Kidney (tissue), 13 donors: ENCODE measurements at regions not wholly inside any gene's neighbourhood (a gene's known extent, or its start where the extent isn't known, plus 50 kb on each side); places are given as distances from the start of the nearest gene placed in this dataset.

Source experiments
- DNase-seq, 5 donors: peaks; one replicate each; pipeline ENCODE4 v3.0.0-alpha.2; 2013 to 2020
- FAIRE-seq: peaks from 2 replicates; lab custom pipeline; 2012; peaks lifted over from hg19 to GRCh38; lab: Jason Lieb, UNC
- H3K27ac ChIP-seq, 2 donors: one replicate each; pipeline ENCODE4 v1.7.0; 2013; ENCODE audit warnings: low read depth in 2 of 2, low read length in 2 of 2, inconsistent platforms in 1 of 2
- H3K27me3 ChIP-seq: one replicate; pipeline ENCODE4 v1.7.1; 2013; ENCODE audit warnings: low read length, inconsistent platforms; ENCODE audit not compliant: control insufficient read depth, insufficient read depth
- H3K36me3 ChIP-seq, 3 donors: one replicate each; pipeline versions ENCODE4 v1.7.0 to v1.7.1; 2013; ENCODE audit warnings: low read length in 3 of 3, control low read depth in 1 of 3, inconsistent platforms in 1 of 3; ENCODE audit not compliant: insufficient read depth in 3 of 3, control insufficient read depth in 2 of 3
- H3K4me1 ChIP-seq, 3 donors: one replicate each; pipeline versions ENCODE4 v1.7.0 to v1.7.1; 2013; ENCODE audit warnings: low read length in 3 of 3, inconsistent platforms in 1 of 3, low read depth in 1 of 3; ENCODE audit not compliant: control insufficient read depth in 2 of 3, insufficient read depth in 2 of 3
- H3K4me3 ChIP-seq, 3 donors: one replicate each; pipeline versions ENCODE4 v1.7.0 to v1.8.1; 2013; ENCODE audit warnings: low read length in 3 of 3, control low read depth in 1 of 3, inconsistent platforms in 1 of 3
- H3K9ac ChIP-seq, 3 donors: one replicate each; pipeline versions ENCODE4 v1.7.0 to v1.7.1; 2013; ENCODE audit warnings: low read length in 3 of 3, control low read depth in 1 of 3, inconsistent platforms in 1 of 3
- H3K9me3 ChIP-seq, 3 donors: one replicate each; pipeline versions ENCODE4 v1.7.0 to v1.7.1; 2013; ENCODE audit warnings: low read length in 3 of 3, control low read depth in 1 of 3, inconsistent platforms in 1 of 3; ENCODE audit not compliant: control insufficient read depth in 2 of 3, insufficient read depth in 1 of 3
- intact Hi-C: fragments of 100-400 bp; cut with DNase I; formaldehyde crosslinking; loops from one replicate; pipeline ENCODE4 v1.11.1; 2022
- TF ChIP-seq, protein P1 (sequence below): IDR thresholded peaks from 3 replicates; pipeline ENCODE4 v1.5.1; 2012; ENCODE audit warnings: mild to moderate bottlenecking, moderate library complexity, borderline replicate concordance; ENCODE audit not compliant: insufficient read depth; ENCODE audit errors: extremely low read depth
- donor health status: control.
- donor health status: control.
- donor health status: control.
- donor health status: control.
- donor health status: control.
- donor health status: DM: yes; HTN: yes; CAD: no.
- donor health status: Normal renal cell carcinoma (clear cell type).

DNA sequence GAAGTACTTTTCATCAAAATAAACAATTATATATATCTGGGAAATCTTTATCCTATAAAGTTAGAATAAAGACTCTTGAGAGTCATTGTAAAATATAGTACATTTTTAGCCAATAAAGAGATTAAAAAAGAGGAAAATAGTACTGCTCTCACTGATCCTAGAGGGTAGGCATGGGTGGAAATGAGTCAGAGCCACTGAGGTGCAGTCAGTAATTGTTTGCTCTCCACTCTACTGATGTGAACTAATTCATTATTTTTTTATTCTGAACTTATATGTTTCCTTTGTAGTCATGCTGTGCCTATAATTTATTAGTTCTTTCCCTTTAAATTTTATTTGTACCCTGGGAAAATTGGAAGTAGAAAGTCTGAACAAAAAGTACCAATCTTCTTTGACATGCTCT lies 1359.4 kb upstream of the GJE1 start:
- FAIRE-seq (no peak), DNase-seq (no peak)
- Histone ChIP-seq H3K4me3 (no peak overlapping the region), H3K27ac (no peak overlapping the region), H3K4me1 (no peaks in the 10 kb centered on the region), H3K9ac (no peak overlapping the region), H3K36me3 (no peaks in the 10 kb centered on the region), H3K9me3 (no peaks in the 10 kb centered on the region), H3K27me3 (no peaks in the 10 kb centered on the region)
- intact Hi-C loops, result no loop called here
- TF ChIP-seq, protein P1, sequence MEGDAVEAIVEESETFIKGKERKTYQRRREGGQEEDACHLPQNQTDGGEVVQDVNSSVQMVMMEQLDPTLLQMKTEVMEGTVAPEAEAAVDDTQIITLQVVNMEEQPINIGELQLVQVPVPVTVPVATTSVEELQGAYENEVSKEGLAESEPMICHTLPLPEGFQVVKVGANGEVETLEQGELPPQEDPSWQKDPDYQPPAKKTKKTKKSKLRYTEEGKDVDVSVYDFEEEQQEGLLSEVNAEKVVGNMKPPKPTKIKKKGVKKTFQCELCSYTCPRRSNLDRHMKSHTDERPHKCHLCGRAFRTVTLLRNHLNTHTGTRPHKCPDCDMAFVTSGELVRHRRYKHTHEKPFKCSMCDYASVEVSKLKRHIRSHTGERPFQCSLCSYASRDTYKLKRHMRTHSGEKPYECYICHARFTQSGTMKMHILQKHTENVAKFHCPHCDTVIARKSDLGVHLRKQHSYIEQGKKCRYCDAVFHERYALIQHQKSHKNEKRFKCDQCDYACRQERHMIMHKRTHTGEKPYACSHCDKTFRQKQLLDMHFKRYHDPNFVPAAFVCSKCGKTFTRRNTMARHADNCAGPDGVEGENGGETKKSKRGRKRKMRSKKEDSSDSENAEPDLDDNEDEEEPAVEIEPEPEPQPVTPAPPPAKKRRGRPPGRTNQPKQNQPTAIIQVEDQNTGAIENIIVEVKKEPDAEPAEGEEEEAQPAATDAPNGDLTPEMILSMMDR, result no peak

DNA sequence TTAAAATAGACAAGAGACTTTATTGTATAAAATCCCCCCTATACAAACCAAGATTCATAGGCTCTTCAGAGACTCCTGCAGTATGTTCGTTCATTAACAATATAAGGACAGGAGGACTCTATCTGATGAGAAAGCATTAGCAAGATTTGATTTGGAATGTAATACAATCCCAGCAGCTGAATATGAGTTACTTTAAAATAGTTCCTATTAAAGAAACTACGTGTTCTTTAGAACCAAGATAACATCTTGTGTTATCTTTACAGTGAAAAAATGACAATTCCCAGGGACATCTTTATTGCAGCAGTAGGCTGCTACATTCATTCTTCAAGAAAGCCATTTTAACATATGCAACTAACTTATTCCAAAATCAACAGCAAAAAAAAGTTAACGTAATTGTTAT lies 1360.1 kb upstream of the GJE1 start:
- Histone ChIP-seq H3K27me3 (no peaks in the 10 kb centered on the region), H3K9ac (no peak overlapping the region), H3K4me3 (no peak overlapping the region), H3K4me1 (no peaks in the 10 kb centered on the region), H3K36me3 (no peaks in the 10 kb centered on the region), H3K9me3 (peaks cover 0 to 2% (median 0%) of the 10 kb centered on the region in 3 donors), H3K27ac (no peak overlapping the region)
- DNase-seq (no peak), FAIRE-seq (no peak)
- intact Hi-C loops, result no loop called here
- TF ChIP-seq, protein P1, result no peak

DNA sequence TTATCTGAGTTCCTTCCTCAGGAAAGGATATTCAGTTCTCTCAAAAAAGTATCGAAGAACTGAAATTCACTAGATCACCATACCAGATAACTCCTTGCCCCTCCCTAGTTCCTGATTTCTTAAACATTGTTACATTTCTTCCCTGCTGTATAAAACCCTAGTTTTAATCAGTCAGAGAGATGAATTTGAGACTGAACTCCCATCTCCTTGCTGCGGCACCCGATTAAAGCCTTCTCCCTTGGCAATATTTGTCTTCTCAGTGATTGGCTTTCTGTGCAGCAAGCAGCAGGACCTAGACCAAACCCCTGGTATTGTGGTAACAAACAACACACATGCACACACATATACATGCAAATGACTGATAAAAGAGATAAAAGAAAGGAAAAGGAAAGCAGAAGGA lies 1364.6 kb upstream of the GJE1 start:
- H3K9me3 ChIP-seq, result peaks cover 0 to 4% (median 0%) of the 10 kb centered on the region in 3 donors
- intact Hi-C loops, result no loop called here
- no peaks in the 10 kb centered on the region for H3K27me3 ChIP-seq
- FAIRE-seq (no peak), DNase-seq (no peak)
- no peaks in the 10 kb centered on the region for H3K36me3 ChIP-seq
- H3K9ac ChIP-seq, result no peak overlapping the region
- no peaks in the 10 kb centered on the region for H3K4me1 ChIP-seq
- no peak overlapping the region for H3K4me3 ChIP-seq
- TF ChIP-seq, protein P1, result no peak
- H3K27ac ChIP-seq, result no peak overlapping the region

DNA sequence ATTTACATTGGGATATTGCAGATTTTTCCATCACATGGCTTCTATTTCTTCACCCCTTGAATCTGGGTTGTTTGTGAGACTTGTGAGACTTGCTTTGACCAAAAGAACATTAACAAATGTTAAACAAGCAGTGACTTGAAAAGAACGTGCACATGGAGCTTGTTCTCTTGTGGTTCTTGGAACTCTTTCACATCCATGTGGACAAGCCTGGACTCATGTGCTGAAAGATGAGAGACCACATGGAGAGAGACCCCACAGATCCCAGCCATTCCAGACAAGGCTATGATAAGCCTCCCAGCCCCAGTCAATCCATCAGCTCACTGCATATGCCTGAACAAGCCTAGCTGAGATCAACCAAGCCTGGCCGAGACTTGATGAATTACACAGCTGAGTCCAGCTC lies 1365.7 kb upstream of the GJE1 start:
- Histone ChIP-seq H3K4me1 (no peaks in the 10 kb centered on the region), H3K9ac (no peak overlapping the region), H3K4me3 (no peak overlapping the region), H3K9me3 (peaks cover 0 to 4% (median 0%) of the 10 kb centered on the region in 3 donors), H3K27me3 (no peaks in the 10 kb centered on the region), H3K27ac (no peak overlapping the region), H3K36me3 (no peaks in the 10 kb centered on the region)
- FAIRE-seq (no peak), DNase-seq (no peak)
- intact Hi-C loops, result no loop called here
- TF ChIP-seq, protein P1, result no peak
